H1 (cell line): ENCODE measurements at regions not wholly inside any gene's neighbourhood (a gene's known extent, or its start where the extent isn't known, plus 50 kb on each side); places are given as distances from the start of the nearest gene placed in this dataset.

Experiments used
- CTCF ChIA-PET: fragments of 300-600 bp; sonication (Branson Sonifier 250); formaldehyde crosslinking; loops from one replicate; lab custom pipeline; 2021; ENCODE audit not compliant: partially characterized antibody; lab: Charles Lee
- POLR2A ChIA-PET: fragments of 300-600 bp; sonication (Branson Sonifier 250); formaldehyde crosslinking; loops from one replicate; lab custom pipeline; 2021; ENCODE audit warnings: inconsistent platforms; ENCODE audit not compliant: partially characterized antibody; lab: Charles Lee
- DNase-seq, 2 experiments: peaks; one replicate each; pipeline versions ENCODE4 v3.0.0 to v3.0.0-alpha.2; 2010 to 2022; ENCODE audit warnings: low spot score in 2 of 2, low read depth in 1 of 2, mixed read lengths in 1 of 2
- FAIRE-seq: peaks from 2 replicates; lab custom pipeline; 2011; peaks lifted over from hg19 to GRCh38; lab: Jason Lieb, UNC
- H2AFZ ChIP-seq: 2 replicates; pipeline ENCODE4 v1.8.1; 2012; ENCODE audit warnings: low read length, inconsistent platforms
- H2AK5ac ChIP-seq: 2 replicates; pipeline ENCODE4 v1.6.1; 2013; ENCODE audit warnings: low read depth, low read length
- H2BK120ac ChIP-seq: replicated peaks from 2 replicates; pipeline ENCODE3; 2013; ENCODE audit warnings: low read depth, low read length, inconsistent platforms
- H2BK12ac ChIP-seq: 2 replicates; pipeline ENCODE4 v1.6.1; 2013; ENCODE audit warnings: low read depth, low read length
- H2BK15ac ChIP-seq: 2 replicates; pipeline ENCODE4 v1.6.1; 2013; ENCODE audit warnings: low read length
- H2BK20ac ChIP-seq: 2 replicates; pipeline ENCODE4 v1.6.1; 2013; ENCODE audit warnings: low read length
- H2BK5ac ChIP-seq: 2 replicates; pipeline ENCODE4 v1.6.1; 2013; ENCODE audit warnings: low read depth, low read length
- H3K14ac ChIP-seq: 2 replicates; pipeline ENCODE4 v1.6.1; 2013; ENCODE audit warnings: inconsistent platforms; ENCODE audit not compliant: insufficient read length
- H3K18ac ChIP-seq: 2 replicates; pipeline ENCODE4 v1.6.1; 2013; ENCODE audit warnings: low read length; ENCODE audit errors: extremely low read depth
- H3K23ac ChIP-seq: 2 replicates; pipeline ENCODE4 v1.6.1; 2013; ENCODE audit warnings: inconsistent platforms; ENCODE audit not compliant: insufficient read length
- H3K23me2 ChIP-seq: 2 replicates; pipeline ENCODE4 v1.6.1; 2013; ENCODE audit warnings: low read depth, low read length
- H3K27ac ChIP-seq: 2 replicates; pipeline ENCODE4 v1.6.1; 2011; ENCODE audit warnings: low read depth, low read length, inconsistent platforms
- H3K27me3 ChIP-seq, 4 experiments: replicated peaks in 1 of 4; 1 replicate in 1 of 4; 2 replicates in 3 of 4; pipeline versions ENCODE4 v1.6.1 to v1.8.1; 2011 to 2013; ENCODE audit warnings: low read length in 3 of 4, mild to moderate bottlenecking in 3 of 4, inconsistent platforms in 2 of 4, mixed read lengths in 2 of 4, moderate library complexity in 1 of 4; ENCODE audit not compliant: control insufficient read depth in 3 of 4, insufficient read depth in 3 of 4; ENCODE audit errors: extremely low read depth in 1 of 4
- H3K36me3 ChIP-seq, 4 experiments: 2 replicates each; pipeline versions ENCODE4 v1.6.1 to v1.8.1; 2011 to 2013; ENCODE audit warnings: mild to moderate bottlenecking in 4 of 4, low read length in 3 of 4, moderate library complexity in 2 of 4, control low read depth in 1 of 4, inconsistent platforms in 1 of 4; ENCODE audit not compliant: insufficient read depth in 4 of 4, control insufficient read depth in 2 of 4
- H3K4ac ChIP-seq: replicated peaks from 2 replicates; pipeline ENCODE3; 2013; ENCODE audit warnings: low read length, low read depth, mixed read lengths, inconsistent platforms; ENCODE audit not compliant: insufficient read length
- H3K4me1 ChIP-seq, 4 experiments: replicated peaks in 1 of 4; 1 replicate in 1 of 4; 2 replicates in 3 of 4; pipeline versions ENCODE4 v1.6.1 to v1.8.1; 2011 to 2013; ENCODE audit warnings: low read length in 3 of 4, inconsistent platforms in 2 of 4, mixed read lengths in 1 of 4; ENCODE audit not compliant: insufficient read depth in 4 of 4, control insufficient read depth in 3 of 4
- H3K4me2 ChIP-seq, 2 experiments: 2 replicates each; pipeline versions ENCODE4 v1.6.1 to v1.8.1; 2011 to 2013; ENCODE audit warnings: low read depth in 2 of 2, low read length in 2 of 2, control low read depth in 1 of 2, inconsistent platforms in 1 of 2, mild to moderate bottlenecking in 1 of 2; ENCODE audit not compliant: insufficient read depth in 1 of 2
- H3K4me3 ChIP-seq, 4 experiments: fragments of 200-600, 300-600 bp in 1 of 4; sonication (generic), shearing (Covaris generic), sonication (Bioruptor Twin) in 1 of 4; 2 replicates each; pipeline versions ENCODE4 v1.5.1 to v1.8.1; 2011 to 2016; ENCODE audit warnings: low read length in 4 of 4, low read depth in 3 of 4, control low read depth in 2 of 4, inconsistent platforms in 2 of 4, mild to moderate bottlenecking in 2 of 4, mixed read lengths in 1 of 4, moderate library complexity in 1 of 4; ENCODE audit not compliant: insufficient read depth in 2 of 4; ENCODE audit errors: extremely low read depth in 1 of 4
- H3K56ac ChIP-seq: replicated peaks from 2 replicates; pipeline ENCODE3; 2013; ENCODE audit warnings: low read depth, mild to moderate bottlenecking, mixed read lengths, low read length, inconsistent platforms; ENCODE audit not compliant: insufficient read length
- H3K79me1 ChIP-seq: 2 replicates; pipeline ENCODE4 v1.6.1; 2013; ENCODE audit warnings: low read depth, low read length, control low read depth
- H3K79me2 ChIP-seq, 2 experiments: 2 replicates each; pipeline versions ENCODE4 v1.6.1 to v1.8.1; 2012 to 2013; ENCODE audit warnings: low read length in 2 of 2, mild to moderate bottlenecking in 2 of 2, inconsistent platforms in 1 of 2; ENCODE audit not compliant: insufficient read depth in 2 of 2, control insufficient read depth in 1 of 2
- H3K9ac ChIP-seq, 4 experiments: replicated peaks in 1 of 4; 1 replicate in 1 of 4; 2 replicates in 3 of 4; pipeline versions ENCODE4 v1.6.1 to v1.8.1; 2011 to 2013; ENCODE audit warnings: low read depth in 3 of 4, low read length in 3 of 4, control low read depth in 2 of 4, mild to moderate bottlenecking in 2 of 4, moderate library complexity in 2 of 4, inconsistent platforms in 1 of 4; ENCODE audit errors: extremely low read depth in 1 of 4
- H3K9me3 ChIP-seq, 2 experiments: 2 replicates each; pipeline versions ENCODE4 v1.6.1 to v1.8.1; 2012 to 2013; ENCODE audit warnings: mild to moderate bottlenecking in 2 of 2, moderate library complexity in 2 of 2, control low read depth in 1 of 2, inconsistent platforms in 1 of 2, low read depth in 1 of 2, low read length in 1 of 2, mixed read lengths in 1 of 2; ENCODE audit not compliant: insufficient read depth in 2 of 2
- H4K20me1 ChIP-seq, 2 experiments: replicated peaks in 1 of 2; 2 replicates each; pipeline versions ENCODE3 to v1.8.1; 2011 to 2013; ENCODE audit warnings: inconsistent platforms in 2 of 2, low read length in 2 of 2, mild to moderate bottlenecking in 1 of 2; ENCODE audit not compliant: insufficient read depth in 2 of 2, control insufficient read depth in 1 of 2
- H4K5ac ChIP-seq: 2 replicates; pipeline ENCODE4 v1.6.1; 2013; ENCODE audit warnings: low read length, low read depth, mixed read lengths, inconsistent platforms; ENCODE audit not compliant: insufficient read length
- H4K8ac ChIP-seq: 2 replicates; pipeline ENCODE4 v1.8.0; 2013; ENCODE audit warnings: mild to moderate bottlenecking, moderate library complexity, low read length, inconsistent platforms; ENCODE audit not compliant: insufficient read depth; ENCODE audit errors: extremely low read depth
- H4K91ac ChIP-seq: replicated peaks from 2 replicates; pipeline ENCODE3; 2013; ENCODE audit warnings: low read length, mixed read lengths, inconsistent platforms; ENCODE audit not compliant: insufficient read length
- FOSL1 ChIP-seq: IDR thresholded peaks from 2 replicates; pipeline ENCODE4 v1.6.1; 2011; ENCODE audit warnings: mild to moderate bottlenecking, low read depth, low read length, moderate library complexity; ENCODE audit not compliant: insufficient read depth
- RXRA ChIP-seq: IDR thresholded peaks from 2 replicates; pipeline ENCODE4 v1.6.1; 2011; ENCODE audit warnings: low read depth, mild to moderate bottlenecking, low read length, moderate library complexity; ENCODE audit not compliant: insufficient read depth
- TBP ChIP-seq: IDR thresholded peaks from 2 replicates; pipeline ENCODE4 v1.6.1; 2011; ENCODE audit warnings: low read depth, low read length, improper control_type of control experiment
- ZNF274 ChIP-seq: IDR thresholded peaks from 2 replicates; pipeline ENCODE4 v1.7.0; 2012; ENCODE audit warnings: low read length, borderline replicate concordance; ENCODE audit errors: extremely low read depth
- WGBS, 2 experiments: shearing (Covaris generic) in 1 of 2; methylation state at CpG; one replicate each; pipeline versions ENCODE4 v1.1.6 to v1.1.7; 2013 to 2015; ENCODE audit warnings: low lambda C conversion rate in 2 of 2, mixed read lengths in 2 of 2, inconsistent platforms in 1 of 2, low coverage in 1 of 2, missing lambda C conversion rate in 1 of 2; ENCODE audit not compliant: insufficient replicate concordance in 2 of 2, insufficient coverage in 1 of 2, insufficient read length in 1 of 2; ENCODE audit errors: extremely low coverage in 1 of 2, missing lambda C conversion rate in 1 of 2; 5-methylcytosine and 5-hydroxymethylcytosine counted together

- no peak overlapping the region for H2AK5ac ChIP-seq
- no peak overlapping the region for H3K56ac ChIP-seq
- H3K18ac ChIP-seq, result no peak overlapping the region
- H3K79me2 ChIP-seq, result no peaks in the 10 kb centered on the region
- H3K9ac ChIP-seq, result no peak overlapping the region
- H3K27ac ChIP-seq, result no peak overlapping the region
- FAIRE-seq (no peak), DNase-seq (no peak)
- H3K4ac ChIP-seq, result no peak overlapping the region
- no peak overlapping the region for H4K8ac ChIP-seq
- H2AFZ ChIP-seq, result no peak overlapping the region
- no peaks in the 10 kb centered on the region for H4K20me1 ChIP-seq
- H3K27me3 ChIP-seq, result no peaks in the 10 kb centered on the region; a peak in 1 of 7 replicates
- H3K79me1 ChIP-seq, result no peaks in the 10 kb centered on the region
- H3K4me1 ChIP-seq, result no peaks in the 10 kb centered on the region
- no peak overlapping the region for H3K23ac ChIP-seq
- H2BK120ac ChIP-seq, result no peak overlapping the region
- no peak overlapping the region for H3K4me3 ChIP-seq
- no peak for TF ChIP-seq ZNF274
- TF ChIP-seq RXRA, result no peak
- TF ChIP-seq FOSL1, result no peak
- no peak for TF ChIP-seq TBP
- H3K14ac ChIP-seq, result no peak overlapping the region
- H2BK20ac ChIP-seq, result no peak overlapping the region
- H2BK12ac ChIP-seq, result no peak overlapping the region; the same call in 1 of the 2 replicates
- 82% methylated on average over 3 of the region's 3 CpGs; no CpG with 5 or more reads in 1 of the 2 experiments for WGBS, 2 experiments
- no peak overlapping the region for H4K91ac ChIP-seq
- no peak overlapping the region for H3K4me2 ChIP-seq
- CTCF ChIA-PET, result interaction anchor here (0.8 to 1.4 kb wide), 3 partner anchors 9 to 194 kb away, joined by 3 read pairs; no protein-coding TSS in a partner anchor
- no peaks in the 10 kb centered on the region for H3K9me3 ChIP-seq
- H4K5ac ChIP-seq, result no peak overlapping the region
- no peaks in the 10 kb centered on the region; the same call in 1 of the 2 replicates for H3K23me2 ChIP-seq
- H2BK5ac ChIP-seq, result no peak overlapping the region
- no peak overlapping the region for H2BK15ac ChIP-seq
- no peaks in the 10 kb centered on the region for H3K36me3 ChIP-seq
- POLR2A ChIA-PET, result interaction anchor here (0.6 kb wide), 1 partner anchor 1018 kb away, joined by 4 read pairs; no protein-coding TSS in a partner anchor
Measured at GRCh38 chr6:111978532-111979149, 75.3 kb upstream of the CCN6 start.
